Medulla oblongata (tissue), 1 donor: ENCODE measurements at regions not wholly inside any gene's neighbourhood (a gene's known extent, or its start where the extent isn't known, plus 50 kb on each side); places are given as distances from the start of the nearest gene placed in this dataset.
"Not testable (repeated sequence)": the region's sequence is repeated elsewhere in the genome, so short reads cannot be mapped to it uniquely, and the experiment has no call there.

Experiments used
- DNase-seq: peaks from one replicate; pipeline ENCODE4 v3.0.0-alpha.2; 2015; ENCODE audit errors: extremely low spot score

DNA sequence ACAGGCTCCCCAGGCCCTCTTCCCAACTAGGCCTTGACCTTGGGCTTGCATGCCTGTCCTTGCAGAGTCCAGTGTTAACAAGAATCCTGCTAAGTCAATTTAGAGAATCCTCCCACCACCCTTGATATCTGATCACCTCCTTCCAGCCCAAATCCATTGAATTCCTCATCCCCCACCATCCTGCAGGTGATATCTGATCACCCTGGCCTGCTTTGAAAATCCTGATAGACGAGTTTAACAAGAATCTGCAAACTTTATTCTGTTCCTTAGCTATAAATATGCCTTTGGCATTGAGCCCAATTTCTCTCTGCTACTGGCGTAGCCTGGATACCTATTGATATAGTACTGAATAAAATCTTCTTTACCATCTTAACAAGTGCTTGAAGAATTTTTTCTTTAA lies 125.5 kb downstream of the DIRAS2 start:
- no peak for DNase-seq

DNA sequence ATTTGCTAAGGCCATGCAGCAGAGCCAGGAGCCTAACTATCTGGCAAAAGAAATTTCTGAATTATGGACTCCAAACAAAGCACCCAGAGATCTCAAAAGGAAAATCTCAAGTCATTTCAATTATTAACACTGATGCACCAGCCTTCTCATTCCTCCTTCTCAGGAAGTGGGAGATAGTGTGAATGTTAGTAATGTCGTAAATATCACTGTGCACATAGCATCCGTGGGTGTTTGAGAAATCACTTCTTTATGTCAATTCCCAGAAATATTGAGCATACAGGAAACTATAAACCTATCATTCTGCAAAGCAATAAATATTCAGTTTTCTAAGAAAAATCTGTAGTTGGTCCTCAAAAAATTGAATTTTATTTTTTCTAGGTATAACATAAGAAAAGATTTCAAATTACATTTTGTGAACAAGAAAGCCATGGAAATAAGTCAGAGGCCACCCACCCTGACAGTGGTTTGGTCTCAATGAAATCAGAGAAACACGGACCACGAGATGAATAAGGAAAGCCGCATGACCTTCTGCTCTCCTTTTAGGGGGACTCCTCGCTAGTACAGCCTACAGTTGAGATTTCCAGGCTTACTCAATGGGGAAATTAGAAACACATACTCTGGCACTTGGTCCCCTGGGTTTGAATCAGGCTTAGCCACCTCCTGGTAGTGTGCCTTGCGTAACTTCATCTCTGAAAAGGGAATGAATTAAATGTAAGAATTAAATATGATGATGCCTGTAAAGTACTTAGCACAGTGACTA lies 120.6 kb downstream of the DIRAS2 start:
- no peak for DNase-seq

DNA sequence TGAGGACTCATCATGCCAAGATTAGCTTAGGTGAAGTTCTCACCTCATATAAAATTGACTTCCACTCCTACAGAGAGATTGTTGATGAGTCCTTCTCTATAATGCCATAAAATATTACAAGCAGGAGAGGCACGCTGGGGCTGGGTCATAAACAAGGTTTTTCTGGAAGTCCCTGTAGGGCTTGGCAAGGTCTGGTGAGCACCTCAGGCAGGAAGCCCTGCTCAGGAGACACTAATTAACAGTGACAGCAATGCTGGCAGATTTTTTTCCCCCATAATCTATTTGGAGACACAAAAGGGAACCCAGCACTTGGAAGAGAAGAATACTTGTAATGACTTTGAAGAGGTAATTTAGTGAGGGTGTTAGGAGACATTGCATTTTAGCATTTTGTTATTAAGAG lies 118.7 kb downstream of the DIRAS2 start:
- no peak for DNase-seq

DNA sequence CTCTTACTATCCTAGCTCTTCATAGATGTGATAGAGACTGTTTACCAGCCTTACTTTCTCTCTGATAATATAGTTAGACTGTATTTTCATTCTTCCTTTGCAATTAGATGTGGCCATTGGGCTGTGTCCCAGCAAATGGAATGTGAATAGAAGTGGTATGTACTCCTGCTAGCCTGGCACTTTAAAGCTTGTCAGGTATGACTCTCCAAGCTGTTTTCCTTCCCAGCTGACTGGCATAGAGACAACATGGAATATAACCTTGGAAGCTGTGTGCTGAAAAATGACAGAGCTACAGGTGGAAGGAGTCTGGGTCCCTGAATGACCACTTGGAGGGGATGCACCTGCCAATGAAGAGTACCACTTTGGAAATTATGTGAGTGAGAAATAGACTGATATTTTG lies 116.2 kb downstream of the DIRAS2 start:
- no peak for DNase-seq

DNA sequence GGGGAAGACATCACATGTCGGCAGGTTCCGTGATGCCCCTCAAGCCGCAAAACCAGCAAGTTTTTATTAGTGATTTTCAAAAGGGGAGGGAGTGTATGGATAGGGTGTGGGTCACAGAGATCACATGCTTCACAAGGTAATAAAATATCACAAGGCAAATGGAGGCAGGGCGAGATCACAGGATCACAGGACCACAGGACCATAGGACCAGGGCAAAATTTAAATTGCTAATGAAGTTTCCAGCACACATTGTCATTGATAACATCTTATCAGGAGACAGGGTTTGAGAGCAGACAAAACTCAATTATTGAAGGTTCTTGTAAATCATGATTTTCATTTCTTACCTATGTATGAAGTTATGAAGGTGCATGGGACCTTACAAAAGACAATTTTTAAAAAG lies 106.5 kb downstream of the DIRAS2 start:
- DNase-seq: not testable (repeated sequence)

DNA sequence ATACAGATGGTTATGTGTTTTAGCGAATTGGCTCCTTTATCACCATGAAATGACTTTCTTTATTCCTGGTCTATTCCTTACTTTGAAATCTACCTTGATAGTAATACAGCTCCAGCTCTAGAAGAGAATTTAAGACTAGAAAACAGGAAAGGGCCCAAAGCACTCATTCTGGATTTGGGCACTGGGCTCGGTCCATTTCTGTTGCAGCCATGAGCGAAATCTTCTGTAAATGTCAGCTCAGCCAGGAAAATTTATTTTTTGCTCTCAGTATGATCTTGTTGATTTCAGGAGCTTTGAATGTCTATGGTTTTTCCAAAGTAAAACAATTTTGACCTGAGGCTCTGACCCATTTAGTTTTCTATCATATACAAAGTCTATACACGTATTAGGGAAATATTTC lies 104.1 kb downstream of the DIRAS2 start:
- no peak for DNase-seq

DNA sequence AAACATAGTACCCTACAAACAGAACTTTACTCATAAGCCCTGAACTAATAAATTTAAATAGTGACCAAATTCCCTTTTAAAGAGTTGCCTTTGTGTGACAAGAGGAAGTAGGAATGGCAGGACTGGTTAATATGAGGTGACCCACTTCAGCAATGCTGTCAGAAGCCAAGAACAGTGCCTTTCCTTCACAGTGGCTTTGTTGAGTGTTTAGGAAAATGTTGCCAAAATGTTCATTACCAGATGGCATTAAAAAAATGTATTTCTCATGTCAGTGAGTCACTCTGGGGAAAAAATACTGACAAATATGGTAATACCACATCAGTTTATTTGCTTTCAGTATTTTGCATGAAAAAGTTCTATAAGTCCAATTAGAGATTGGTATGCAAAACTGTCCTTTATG lies 103.3 kb downstream of the DIRAS2 start:
- no peak for DNase-seq

DNA sequence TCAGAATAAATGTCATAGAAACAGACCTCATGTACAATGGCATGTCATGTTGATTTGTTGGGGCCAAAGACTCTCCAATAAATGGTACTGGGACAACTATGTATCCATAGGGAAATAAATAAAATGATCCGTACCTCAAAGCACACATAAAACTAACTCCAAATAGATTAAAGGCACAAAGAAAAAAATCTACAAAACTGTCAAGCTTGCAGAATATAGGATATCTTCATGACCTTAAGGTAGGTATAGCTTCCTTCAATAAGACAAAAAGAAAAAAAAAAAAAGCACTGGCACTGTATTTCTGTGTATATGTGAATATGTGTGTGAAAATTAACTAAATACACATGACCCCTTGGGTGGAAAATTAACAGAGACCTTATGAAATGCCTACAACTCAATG lies 101.9 kb downstream of the DIRAS2 start:
- DNase-seq: no peak

DNA sequence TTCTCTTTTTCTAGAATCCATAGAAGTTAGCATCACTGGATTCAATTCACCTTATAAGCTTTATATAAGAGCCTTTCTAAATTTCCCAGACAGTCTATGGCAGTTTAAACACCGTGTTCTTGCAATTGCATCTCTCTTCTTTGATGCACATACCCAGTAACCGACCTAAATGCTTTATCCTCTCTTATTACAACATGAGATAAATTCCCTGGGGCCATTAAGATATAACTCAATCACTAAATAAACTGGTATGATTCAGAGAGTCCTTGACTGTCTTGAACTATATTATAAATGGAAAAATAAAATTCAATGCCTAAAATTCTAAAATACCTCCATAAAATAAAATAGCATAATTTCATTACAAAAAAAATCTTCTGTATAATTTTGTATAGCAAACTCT lies 98.1 kb downstream of the DIRAS2 start:
- DNase-seq: no peak

DNA sequence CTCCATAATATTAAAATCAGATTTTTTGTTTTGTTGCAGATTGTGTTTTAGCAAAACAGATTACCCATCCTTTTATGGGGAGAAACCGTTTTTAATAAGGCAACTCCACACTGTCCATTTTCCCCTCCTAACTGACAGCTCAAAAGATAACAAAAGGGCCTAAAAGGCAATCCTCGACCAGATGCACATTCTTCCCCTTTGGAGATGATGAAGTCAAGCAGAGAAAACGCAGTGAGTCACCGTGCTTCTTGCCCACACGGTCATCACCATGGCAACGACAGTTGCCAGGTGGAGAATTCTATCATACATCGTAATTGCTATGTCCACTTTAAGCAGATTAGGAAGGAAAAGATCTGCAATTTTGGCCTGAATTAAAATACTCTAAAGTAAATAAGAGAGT lies 96.4 kb downstream of the DIRAS2 start:
- no peak for DNase-seq

DNA sequence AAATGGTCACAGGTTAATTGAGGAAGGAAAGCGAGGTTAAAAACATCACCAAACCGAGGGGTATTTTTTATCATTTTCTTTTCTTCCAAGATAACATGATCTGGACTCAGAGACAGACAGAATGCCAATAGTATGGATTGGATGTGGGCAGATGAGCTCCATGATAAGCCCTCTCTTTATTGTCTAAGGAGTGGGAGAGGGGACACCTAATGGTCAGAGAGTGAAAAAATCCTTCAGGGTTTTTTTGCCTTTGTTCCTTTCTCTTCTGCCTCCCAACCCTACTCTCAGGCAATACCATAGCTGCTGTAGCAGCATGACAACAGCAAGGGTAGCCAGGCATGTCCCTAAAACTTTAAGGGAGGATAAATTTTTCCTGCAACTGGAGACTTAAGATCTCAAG lies 94.7 kb downstream of the DIRAS2 start:
- DNase-seq: no peak

DNA sequence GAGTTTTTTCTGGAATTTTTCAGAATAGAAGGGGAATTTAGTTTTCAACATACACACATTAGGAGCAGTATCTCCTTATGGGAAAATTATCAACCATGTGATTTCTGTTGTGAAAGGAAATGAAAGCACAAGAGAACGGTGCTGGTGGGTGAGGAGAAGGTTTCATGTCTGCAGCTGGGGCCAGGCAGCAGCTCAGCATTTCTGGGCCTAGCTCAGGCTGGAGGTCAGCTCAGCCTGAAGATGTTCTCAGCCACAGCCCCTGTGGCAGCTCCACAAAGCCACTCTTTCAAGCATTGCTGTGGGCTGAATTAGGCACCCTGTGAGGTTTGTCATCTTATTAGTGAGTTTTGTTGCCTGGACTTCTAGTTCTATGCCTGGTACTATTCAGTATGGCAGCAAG lies 90.3 kb downstream of the DIRAS2 start:
- DNase-seq: no peak

DNA sequence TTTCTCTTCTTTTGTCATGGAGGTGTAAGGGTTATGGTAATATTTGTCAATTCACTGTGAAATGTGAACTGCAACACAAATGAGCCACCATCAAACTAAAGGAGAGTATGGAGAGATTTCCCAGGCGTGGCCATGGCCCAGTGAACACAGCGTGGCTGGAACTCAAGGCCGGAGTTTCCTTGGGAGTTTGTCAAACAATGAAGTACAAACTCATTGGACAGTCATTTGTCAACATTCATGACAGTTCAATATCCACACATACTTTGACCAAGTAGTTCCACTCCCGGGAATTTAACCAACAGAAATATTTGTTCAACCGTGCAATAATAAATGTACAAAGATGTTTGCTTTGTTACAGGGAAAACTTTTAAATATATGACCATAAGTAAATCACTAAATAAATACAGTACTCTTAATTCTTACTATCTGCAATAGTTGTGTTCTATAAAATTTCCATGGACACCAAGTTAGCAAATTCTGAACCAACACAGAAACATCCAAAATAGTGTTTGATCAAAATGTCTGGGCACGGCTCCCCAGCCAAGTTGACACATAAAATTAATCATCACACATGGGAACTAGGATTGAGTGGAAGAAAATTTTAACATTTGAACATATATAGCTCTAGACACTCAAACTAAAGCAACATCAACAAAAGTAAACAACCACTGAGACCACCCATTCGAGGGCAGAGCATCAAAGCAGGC lies 87.1 kb downstream of the DIRAS2 start:
- DNase-seq: no peak

DNA sequence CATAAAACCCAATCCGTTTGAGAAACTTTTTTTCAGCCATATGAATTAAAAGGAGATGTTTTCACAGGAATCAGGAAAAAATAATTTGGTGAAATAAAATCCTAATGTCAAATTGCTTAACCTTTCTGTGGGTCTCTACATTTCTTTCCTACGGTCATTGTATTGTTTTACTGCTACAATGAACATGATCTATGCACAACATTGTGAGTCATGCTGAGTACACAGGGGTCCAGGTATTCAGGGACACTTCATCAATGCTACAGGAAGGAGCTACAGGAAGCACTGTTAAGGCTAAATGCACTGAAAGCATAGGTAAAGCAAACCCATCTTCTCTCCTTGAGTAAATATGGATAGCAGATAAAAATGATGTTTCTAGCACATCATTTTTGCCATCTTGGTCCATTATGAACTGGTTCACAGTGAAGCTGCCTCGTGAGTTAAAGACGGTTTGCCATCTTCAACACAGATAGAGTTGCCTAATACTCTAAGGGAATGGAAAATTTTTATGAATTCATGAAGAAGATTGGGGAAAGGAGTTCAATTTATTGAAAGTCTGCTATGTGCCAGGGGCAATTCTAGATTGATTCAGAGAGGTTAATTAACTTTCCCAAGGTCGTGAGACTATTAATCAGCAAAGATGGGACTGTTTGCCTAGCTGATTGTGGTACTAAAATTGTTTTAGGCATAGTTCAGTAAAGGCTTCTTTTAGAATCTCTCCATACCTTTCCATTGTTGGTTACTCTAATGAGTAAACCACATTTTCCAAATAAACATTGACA lies 85.5 kb downstream of the DIRAS2 start:
- no peak for DNase-seq

DNA sequence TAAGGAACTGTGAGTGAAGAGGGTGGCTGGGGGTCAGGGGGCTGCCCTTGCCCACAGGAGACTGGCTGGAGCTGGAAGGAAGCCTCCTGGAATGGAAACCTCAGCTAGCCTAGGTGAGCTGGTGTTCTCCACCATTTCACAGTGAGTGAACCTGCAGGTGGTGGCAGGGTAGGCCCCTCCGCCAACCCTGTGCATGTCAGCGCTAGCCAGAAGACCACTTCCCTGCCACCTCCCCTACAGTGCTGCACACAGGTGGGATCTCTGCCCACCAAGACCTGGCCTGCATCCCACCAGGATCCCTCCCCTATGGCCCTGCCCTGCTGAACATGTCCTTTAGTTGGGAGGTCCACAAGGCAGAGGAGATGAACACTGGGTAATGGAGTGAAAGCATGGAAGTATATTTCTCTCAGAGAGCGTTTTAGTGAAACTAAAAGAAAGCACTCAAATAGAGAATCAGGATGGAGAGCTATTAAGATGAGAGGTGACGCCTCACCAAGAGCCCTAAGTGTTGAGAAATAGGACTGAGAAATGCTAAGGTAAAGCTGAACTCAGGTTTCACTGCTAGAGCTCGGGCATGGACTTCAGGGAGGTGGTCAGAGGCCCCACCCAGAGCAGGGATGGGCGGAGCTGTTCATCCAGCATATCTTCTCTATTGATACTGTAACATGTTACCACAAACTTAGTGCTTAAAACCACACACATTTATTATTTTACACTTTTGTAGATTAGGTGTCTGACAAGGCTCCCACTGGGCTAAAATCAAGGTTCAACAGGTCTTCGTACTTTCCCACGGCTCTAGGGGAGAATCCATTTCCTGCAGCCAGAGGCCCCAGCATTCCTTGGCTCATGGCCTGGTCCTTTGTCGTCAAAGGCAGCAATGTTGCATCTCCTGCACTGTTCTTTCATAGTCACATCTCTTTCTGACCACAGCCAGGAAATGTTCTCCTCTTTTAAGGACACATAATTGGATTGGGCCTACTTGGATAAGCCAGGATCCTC lies 83.2 kb downstream of the DIRAS2 start:
- DNase-seq: no peak
